Kidney (tissue), 13 donors: ENCODE measurements at regions not wholly inside any gene's neighbourhood (a gene's known extent, or its start where the extent isn't known, plus 50 kb on each side); places are given as distances from the start of the nearest gene placed in this dataset.
A peak's percentile ranks its signal among the peaks of the same experiment; 100 is the strongest.

Source experiments
- DNase-seq, 5 donors: peaks; one replicate each; pipeline ENCODE4 v3.0.0-alpha.2; 2013 to 2020
- FAIRE-seq: peaks from 2 replicates; lab custom pipeline; 2012; peaks lifted over from hg19 to GRCh38; lab: Jason Lieb, UNC
- H3K27ac ChIP-seq, 2 donors: one replicate each; pipeline ENCODE4 v1.7.0; 2013; ENCODE audit warnings: low read depth in 2 of 2, low read length in 2 of 2, inconsistent platforms in 1 of 2
- H3K27me3 ChIP-seq: one replicate; pipeline ENCODE4 v1.7.1; 2013; ENCODE audit warnings: low read length, inconsistent platforms; ENCODE audit not compliant: control insufficient read depth, insufficient read depth
- H3K36me3 ChIP-seq, 3 donors: one replicate each; pipeline versions ENCODE4 v1.7.0 to v1.7.1; 2013; ENCODE audit warnings: low read length in 3 of 3, control low read depth in 1 of 3, inconsistent platforms in 1 of 3; ENCODE audit not compliant: insufficient read depth in 3 of 3, control insufficient read depth in 2 of 3
- H3K4me1 ChIP-seq, 3 donors: one replicate each; pipeline versions ENCODE4 v1.7.0 to v1.7.1; 2013; ENCODE audit warnings: low read length in 3 of 3, inconsistent platforms in 1 of 3, low read depth in 1 of 3; ENCODE audit not compliant: control insufficient read depth in 2 of 3, insufficient read depth in 2 of 3
- H3K4me3 ChIP-seq, 3 donors: one replicate each; pipeline versions ENCODE4 v1.7.0 to v1.8.1; 2013; ENCODE audit warnings: low read length in 3 of 3, control low read depth in 1 of 3, inconsistent platforms in 1 of 3
- H3K9ac ChIP-seq, 3 donors: one replicate each; pipeline versions ENCODE4 v1.7.0 to v1.7.1; 2013; ENCODE audit warnings: low read length in 3 of 3, control low read depth in 1 of 3, inconsistent platforms in 1 of 3
- H3K9me3 ChIP-seq, 3 donors: one replicate each; pipeline versions ENCODE4 v1.7.0 to v1.7.1; 2013; ENCODE audit warnings: low read length in 3 of 3, control low read depth in 1 of 3, inconsistent platforms in 1 of 3; ENCODE audit not compliant: control insufficient read depth in 2 of 3, insufficient read depth in 1 of 3
- CTCF ChIP-seq: IDR thresholded peaks from 3 replicates; pipeline ENCODE4 v1.5.1; 2012; ENCODE audit warnings: mild to moderate bottlenecking, moderate library complexity, borderline replicate concordance; ENCODE audit not compliant: insufficient read depth; ENCODE audit errors: extremely low read depth
- intact Hi-C: fragments of 100-400 bp; cut with DNase I; formaldehyde crosslinking; loops from one replicate; pipeline ENCODE4 v1.11.1; 2022
- donor health status: control.
- donor health status: control.
- donor health status: control.
- donor health status: control.
- donor health status: control.
- donor health status: DM: yes; HTN: yes; CAD: no.
- donor health status: Normal renal cell carcinoma (clear cell type).

GRCh38 chr21:20260124-20260523 is 738.1 kb upstream of the NCAM2 start:
- H3K4me3 ChIP-seq: no peak overlapping the region
- peaks cover 0 to 3% (median 0%) of the 10 kb centered on the region in 3 donors for H3K9me3 ChIP-seq
- no peaks in the 10 kb centered on the region for H3K4me1 ChIP-seq
- TF ChIP-seq CTCF: no peak
- intact Hi-C loops: no loop called here
- no peak overlapping the region for H3K9ac ChIP-seq
- FAIRE-seq (no peak), DNase-seq (no peak)
- no peaks in the 10 kb centered on the region for H3K36me3 ChIP-seq
- no peak overlapping the region for H3K27ac ChIP-seq
- no peaks in the 10 kb centered on the region for H3K27me3 ChIP-seq

- DNase-seq: peak in 2 of 5 donors; percentile 10 to 33
- no peaks in the 10 kb centered on the region for H3K27me3 ChIP-seq
- H3K27ac ChIP-seq: no peak overlapping the region
- no peak for FAIRE-seq
- H3K9ac ChIP-seq: no peak overlapping the region
- no peak for TF ChIP-seq CTCF
- no peaks in the 10 kb centered on the region for H3K36me3 ChIP-seq
- no peaks in the 10 kb centered on the region for H3K4me1 ChIP-seq
- H3K9me3 ChIP-seq: peaks cover 0 to 3% (median 0%) of the 10 kb centered on the region in 3 donors
- H3K4me3 ChIP-seq: no peak overlapping the region
- intact Hi-C loops: no loop called here
Observed at GRCh38 chr21:20261364-20261763, 736.8 kb upstream of the NCAM2 start.

GRCh38 chr21:20265707-20266440 is 732.3 kb upstream of the NCAM2 start:
- peaks cover 0 to 3% (median 0%) of the 10 kb centered on the region in 3 donors for H3K9me3 ChIP-seq
- no peak for TF ChIP-seq CTCF
- intact Hi-C loops: no loop called here
- no peaks in the 10 kb centered on the region for H3K4me1 ChIP-seq
- FAIRE-seq: no peak
- no peak overlapping the region for H3K4me3 ChIP-seq
- H3K9ac ChIP-seq: no peak overlapping the region
- no peaks in the 10 kb centered on the region for H3K27me3 ChIP-seq
- no peak overlapping the region for H3K27ac ChIP-seq
- DNase-seq: no peak
- no peaks in the 10 kb centered on the region for H3K36me3 ChIP-seq

GRCh38 chr21:20266441-20266710 is 731.8 kb upstream of the NCAM2 start:
- FAIRE-seq: no peak
- H3K9ac ChIP-seq: no peak overlapping the region
- no peaks in the 10 kb centered on the region for H3K4me1 ChIP-seq
- H3K27ac ChIP-seq: no peak overlapping the region
- H3K27me3 ChIP-seq: no peaks in the 10 kb centered on the region
- no peak overlapping the region for H3K4me3 ChIP-seq
- H3K36me3 ChIP-seq: no peaks in the 10 kb centered on the region
- DNase-seq: no peak
- H3K9me3 ChIP-seq: peaks cover 0 to 3% (median 0%) of the 10 kb centered on the region in 3 donors
- TF ChIP-seq CTCF: no peak
- intact Hi-C loops: no loop called here
